PFSK-1 (cell line): ENCODE measurements at regions not wholly inside any gene's neighbourhood (a gene's known extent, or its start where the extent isn't known, plus 50 kb on each side); places are given as distances from the start of the nearest gene placed in this dataset.

Source experiments
- FOXP2 ChIP-seq: optimal IDR thresholded peaks from 2 replicates; pipeline ENCODE3; 2011; ENCODE audit warnings: borderline replicate concordance, control low read depth, inconsistent platforms; ENCODE audit not compliant: insufficient read depth; ENCODE audit errors: extremely low read length, extremely low read depth
- POLR2AphosphoS5 ChIP-seq: IDR thresholded peaks from 2 replicates; pipeline ENCODE4 v1.6.1; 2012; ENCODE audit warnings: low read depth, mild to moderate bottlenecking, control low read depth, low read length, moderate library complexity
- SIN3A ChIP-seq: IDR thresholded peaks from 2 replicates; pipeline ENCODE4 v1.6.1; 2012; ENCODE audit warnings: mild to moderate bottlenecking, low read length, moderate library complexity, borderline replicate concordance; ENCODE audit not compliant: insufficient read depth
- TAF1 ChIP-seq: IDR thresholded peaks from 2 replicates; pipeline ENCODE4 v1.6.1; 2012; ENCODE audit warnings: low read length, control low read depth, borderline replicate concordance; ENCODE audit not compliant: insufficient read depth
- TF ChIP-seq, protein P1 (sequence below), 2 experiments: IDR thresholded peaks; 2 replicates each; pipeline versions ENCODE4 v1.6.1 to v1.8.0; 2011 to 2012; ENCODE audit warnings: low read depth in 2 of 2, low read length in 2 of 2, control low read depth in 1 of 2, inconsistent platforms in 1 of 2, mild to moderate bottlenecking in 1 of 2, moderate library complexity in 1 of 2; ENCODE audit not compliant: insufficient read depth in 1 of 2

DNA sequence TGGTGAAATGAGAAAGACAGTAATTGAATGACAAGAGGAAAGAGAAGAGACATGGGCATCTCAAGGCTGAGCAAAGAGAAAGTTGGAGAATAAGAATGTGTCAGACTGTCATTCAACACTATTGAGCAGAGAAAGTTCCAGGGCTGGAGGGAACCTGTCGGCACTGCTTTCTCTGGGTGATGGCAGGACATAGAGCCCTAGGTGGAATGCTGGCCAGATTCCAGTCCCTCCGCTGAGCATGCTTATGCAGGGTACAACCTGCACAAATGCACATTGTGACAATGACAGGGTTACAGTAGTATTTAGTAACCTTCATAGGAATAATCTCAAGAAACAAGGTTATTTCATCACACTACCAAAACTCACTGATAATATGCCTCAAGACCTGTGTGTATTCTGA lies 582.8 kb downstream of the ADCYAP1 start:
- TF ChIP-seq SIN3A (no peak), FOXP2 (no peak), TAF1 (no peak), POLR2AphosphoS5 (no peak)
- TF ChIP-seq, protein P1, sequence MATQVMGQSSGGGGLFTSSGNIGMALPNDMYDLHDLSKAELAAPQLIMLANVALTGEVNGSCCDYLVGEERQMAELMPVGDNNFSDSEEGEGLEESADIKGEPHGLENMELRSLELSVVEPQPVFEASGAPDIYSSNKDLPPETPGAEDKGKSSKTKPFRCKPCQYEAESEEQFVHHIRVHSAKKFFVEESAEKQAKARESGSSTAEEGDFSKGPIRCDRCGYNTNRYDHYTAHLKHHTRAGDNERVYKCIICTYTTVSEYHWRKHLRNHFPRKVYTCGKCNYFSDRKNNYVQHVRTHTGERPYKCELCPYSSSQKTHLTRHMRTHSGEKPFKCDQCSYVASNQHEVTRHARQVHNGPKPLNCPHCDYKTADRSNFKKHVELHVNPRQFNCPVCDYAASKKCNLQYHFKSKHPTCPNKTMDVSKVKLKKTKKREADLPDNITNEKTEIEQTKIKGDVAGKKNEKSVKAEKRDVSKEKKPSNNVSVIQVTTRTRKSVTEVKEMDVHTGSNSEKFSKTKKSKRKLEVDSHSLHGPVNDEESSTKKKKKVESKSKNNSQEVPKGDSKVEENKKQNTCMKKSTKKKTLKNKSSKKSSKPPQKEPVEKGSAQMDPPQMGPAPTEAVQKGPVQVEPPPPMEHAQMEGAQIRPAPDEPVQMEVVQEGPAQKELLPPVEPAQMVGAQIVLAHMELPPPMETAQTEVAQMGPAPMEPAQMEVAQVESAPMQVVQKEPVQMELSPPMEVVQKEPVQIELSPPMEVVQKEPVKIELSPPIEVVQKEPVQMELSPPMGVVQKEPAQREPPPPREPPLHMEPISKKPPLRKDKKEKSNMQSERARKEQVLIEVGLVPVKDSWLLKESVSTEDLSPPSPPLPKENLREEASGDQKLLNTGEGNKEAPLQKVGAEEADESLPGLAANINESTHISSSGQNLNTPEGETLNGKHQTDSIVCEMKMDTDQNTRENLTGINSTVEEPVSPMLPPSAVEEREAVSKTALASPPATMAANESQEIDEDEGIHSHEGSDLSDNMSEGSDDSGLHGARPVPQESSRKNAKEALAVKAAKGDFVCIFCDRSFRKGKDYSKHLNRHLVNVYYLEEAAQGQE (IDR thresholded peaks at IDR 0.05; ENCODE audit: insufficient read depth in 1 of 2, low read depth in 2 of 2, low read length in 2 of 2) = no peak

DNA sequence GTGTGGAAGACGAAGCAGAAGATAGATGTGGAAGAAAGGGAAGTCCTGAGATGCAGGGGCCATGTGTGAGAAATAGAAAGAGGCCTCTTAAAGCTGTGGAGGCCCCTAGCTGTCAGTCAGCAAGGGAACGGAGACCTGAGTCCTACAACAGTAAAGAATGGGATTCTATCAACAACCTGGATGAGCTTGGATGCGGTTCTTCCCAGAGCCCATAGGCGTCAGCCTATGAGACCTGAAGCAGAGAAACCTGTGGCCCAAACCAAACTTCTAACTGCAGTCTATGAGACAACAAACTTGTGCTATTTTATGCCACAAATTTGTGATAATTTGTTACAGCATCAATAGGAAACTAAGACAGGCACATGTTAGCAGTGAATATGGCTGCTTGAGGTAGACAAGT lies 583.7 kb downstream of the ADCYAP1 start:
- TF ChIP-seq POLR2AphosphoS5 (no peak), TAF1 (no peak), SIN3A (no peak), FOXP2 (no peak)
- TF ChIP-seq, protein P1 (IDR thresholded peaks at IDR 0.05; ENCODE audit: insufficient read depth in 1 of 2, low read depth in 2 of 2, low read length in 2 of 2) = no peak

DNA sequence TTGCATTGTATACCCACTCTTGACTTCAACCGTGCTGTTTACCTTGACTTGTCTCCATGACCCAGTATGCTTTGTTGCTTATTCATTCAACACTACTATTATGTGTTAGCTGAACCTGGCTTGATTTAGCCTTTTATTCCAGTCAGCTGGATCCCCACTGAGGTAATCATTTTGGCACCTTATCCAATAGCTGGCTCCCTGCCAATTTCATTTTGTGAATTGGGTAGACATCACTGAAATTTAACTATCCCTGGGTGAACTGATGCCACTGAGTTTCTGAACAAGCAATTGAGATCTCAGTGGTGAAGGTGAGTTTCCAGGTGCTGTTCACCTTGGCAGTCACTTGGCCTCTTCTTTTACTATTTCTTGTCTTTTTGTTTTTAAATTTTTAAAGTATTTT lies 584.3 kb downstream of the ADCYAP1 start:
- no peak for TF ChIP-seq FOXP2
- no peak for TF ChIP-seq SIN3A
- TF ChIP-seq, protein P1 (IDR thresholded peaks at IDR 0.05; ENCODE audit: insufficient read depth in 1 of 2, low read depth in 2 of 2, low read length in 2 of 2) = no peak
- TF ChIP-seq TAF1 = no peak

DNA sequence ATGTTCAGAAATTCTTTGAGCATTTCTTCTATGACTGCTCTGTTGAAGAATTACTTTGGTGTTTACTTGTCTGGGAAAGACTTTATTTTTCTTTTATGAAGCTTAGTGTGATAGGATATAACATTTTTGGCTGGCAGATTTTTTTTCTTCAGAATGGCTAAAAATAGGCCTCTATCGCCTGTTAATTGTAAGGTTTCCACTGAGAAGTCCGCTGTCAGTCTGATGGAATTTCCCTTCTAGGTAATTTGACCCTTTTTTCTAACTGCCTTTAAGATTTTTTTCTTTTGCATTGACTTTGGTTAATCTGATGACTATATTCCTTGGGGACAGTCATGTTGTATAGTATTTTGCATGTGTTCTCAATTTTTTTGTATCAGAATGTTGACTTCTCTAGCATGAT lies 590.7 kb downstream of the ADCYAP1 start:
- no peak for TF ChIP-seq TAF1
- no peak for TF ChIP-seq SIN3A
- TF ChIP-seq POLR2AphosphoS5 = no peak
- TF ChIP-seq, protein P1 (IDR thresholded peaks at IDR 0.05; ENCODE audit: insufficient read depth in 1 of 2, low read depth in 2 of 2, low read length in 2 of 2) = no peak
- no peak for TF ChIP-seq FOXP2

DNA sequence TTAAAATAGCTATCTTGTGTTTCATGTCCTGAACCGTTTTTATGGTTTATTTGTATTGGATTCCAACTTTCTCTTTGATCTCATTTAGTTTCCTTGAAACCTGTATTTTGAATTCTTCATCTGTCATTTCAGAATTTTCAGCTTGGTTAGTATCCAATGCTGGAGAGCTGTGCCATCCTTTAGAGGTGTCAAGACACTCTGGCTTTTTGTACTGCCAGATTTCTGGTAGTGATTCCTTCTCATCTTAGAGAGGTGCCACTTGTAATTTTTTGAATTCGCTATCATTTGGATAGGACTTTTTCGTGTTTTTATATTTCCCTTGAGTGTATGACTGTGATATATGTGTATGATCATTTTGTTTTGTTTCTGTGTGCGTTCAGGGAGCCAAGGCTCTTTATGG lies 591.4 kb downstream of the ADCYAP1 start:
- TF ChIP-seq FOXP2 = no peak
- TF ChIP-seq POLR2AphosphoS5 = no peak
- TF ChIP-seq TAF1 = no peak
- no peak for TF ChIP-seq SIN3A
- TF ChIP-seq, protein P1 (IDR thresholded peaks at IDR 0.05; ENCODE audit: insufficient read depth in 1 of 2, low read depth in 2 of 2, low read length in 2 of 2) = no peak
